HG03139 (cell line): ENCODE measurements at regions not wholly inside any gene's neighbourhood (a gene's known extent, or its start where the extent isn't known, plus 50 kb on each side); places are given as distances from the start of the nearest gene placed in this dataset.
"Not testable (repeated sequence)": the region's sequence is repeated elsewhere in the genome, so short reads cannot be mapped to it uniquely, and the experiment has no call there.

ENCODE experiments used
- ATAC-seq: cut with Tn5 transposase; IDR thresholded peaks from one replicate; pipeline ENCODE4 v1.9.1; 2021; ENCODE audit not compliant: unreplicated experiment

DNA sequence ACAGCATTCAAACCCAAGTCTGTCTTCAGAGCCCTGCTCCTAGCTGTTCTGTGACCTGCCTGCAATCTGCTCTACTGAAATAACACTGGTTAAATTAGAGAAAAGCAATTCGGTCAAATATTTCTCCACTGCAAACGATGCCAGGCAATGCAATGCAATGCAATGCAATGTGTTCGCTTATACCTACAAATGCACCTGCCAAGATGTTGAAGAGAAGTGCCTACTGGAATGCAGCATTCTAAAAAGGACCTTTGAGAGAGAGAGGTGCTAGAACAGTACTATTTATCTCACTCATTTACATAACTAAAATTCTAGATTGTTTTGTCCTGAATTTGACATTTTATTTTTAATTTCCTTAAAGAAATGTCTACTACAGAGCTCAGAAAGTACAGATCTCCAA, 157.3 kb upstream of the CDK1 start:
- no peak for ATAC-seq

- ATAC-seq: no peak
These were observed 159.4 kb upstream of the CDK1 start for GRCh38 chr10:60618861-60619260.

DNA sequence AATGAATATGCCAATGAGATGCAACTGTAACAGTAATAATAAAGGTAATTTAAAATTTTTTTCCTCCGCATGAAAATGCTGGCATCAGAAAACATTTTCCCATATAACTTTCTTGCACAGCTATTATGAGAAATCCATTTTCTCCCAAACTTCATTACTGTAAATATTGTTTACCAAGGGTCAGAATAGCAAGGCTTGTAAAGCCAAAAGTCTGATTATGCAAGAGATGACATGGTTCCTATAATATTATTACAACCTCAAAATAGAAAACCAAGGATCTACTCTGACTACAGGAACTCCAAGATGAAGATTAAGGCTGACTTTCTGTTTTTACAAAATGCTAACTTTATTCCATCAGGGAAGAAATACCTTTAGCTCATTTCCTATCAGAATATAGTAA, 162.7 kb upstream of the CDK1 start:
- no peak for ATAC-seq

- ATAC-seq: no peak
These were observed 163.9 kb upstream of the CDK1 start for GRCh38 chr10:60614363-60614762.

- no peak for ATAC-seq
These were observed 164.8 kb upstream of the CDK1 start for GRCh38 chr10:60613434-60613833.

- no peak for ATAC-seq
These were observed 167.0 kb upstream of the CDK1 start for GRCh38 chr10:60611291-60611747.

DNA sequence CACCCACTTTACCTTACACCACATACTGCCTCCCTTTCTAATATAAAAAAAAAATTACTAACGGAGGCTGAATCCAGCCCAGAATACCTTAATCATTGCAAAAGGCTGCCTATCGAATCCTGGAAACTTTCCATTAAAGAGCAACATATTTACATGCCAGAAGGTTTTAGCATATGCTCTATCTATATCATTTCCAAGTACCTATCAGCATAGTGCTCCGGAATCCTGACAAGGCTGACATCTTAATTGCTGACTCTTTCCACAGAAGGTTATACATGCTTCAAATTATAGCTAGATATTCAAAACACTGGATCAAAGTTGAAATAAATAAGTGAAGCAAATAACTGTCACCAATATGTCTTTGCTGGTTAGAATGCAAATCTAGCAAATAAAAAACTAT, 170.9 kb upstream of the CDK1 start:
- ATAC-seq: no peak

- no peak for ATAC-seq
These were observed 171.8 kb upstream of the CDK1 start for GRCh38 chr10:60606343-60607080.

DNA sequence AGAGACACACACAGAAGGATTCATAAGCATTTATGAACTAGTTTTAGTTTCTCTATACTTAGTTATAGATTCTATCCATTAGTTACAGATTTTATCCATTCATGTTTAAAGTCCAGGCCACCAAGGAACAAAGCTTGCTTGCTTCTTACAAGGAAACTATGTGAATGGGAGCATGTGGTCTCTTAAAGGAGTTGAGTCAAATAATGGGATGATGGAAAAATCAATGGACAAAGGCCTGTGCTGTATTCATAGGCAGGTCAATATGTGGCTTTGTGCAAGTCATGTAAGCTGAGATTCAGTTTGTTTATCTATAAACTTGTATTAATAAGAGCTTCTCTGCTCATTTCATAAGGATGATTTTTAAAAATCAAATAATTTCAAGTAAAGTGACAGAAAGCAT, 172.8 kb upstream of the CDK1 start:
- no peak for ATAC-seq

DNA sequence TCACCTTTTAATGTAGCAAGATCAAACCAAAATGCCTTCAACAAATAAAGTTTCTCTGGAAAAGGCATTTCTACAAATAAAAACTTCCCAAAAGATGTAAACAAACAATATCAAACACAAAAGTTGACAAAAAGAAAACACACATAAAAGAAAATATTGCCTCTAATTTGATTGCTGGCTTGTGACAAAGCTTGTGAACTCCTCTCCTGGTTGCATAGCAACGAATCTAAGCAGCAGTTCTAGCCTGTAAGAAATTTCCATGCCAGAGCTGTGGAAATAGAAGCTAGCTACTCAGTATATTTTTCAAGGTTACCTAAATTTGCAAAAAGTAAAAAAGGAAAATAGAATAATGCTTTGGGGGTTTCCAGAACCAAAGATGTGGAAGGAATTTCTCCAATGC, 173.9 kb upstream of the CDK1 start:
- no peak for ATAC-seq

DNA sequence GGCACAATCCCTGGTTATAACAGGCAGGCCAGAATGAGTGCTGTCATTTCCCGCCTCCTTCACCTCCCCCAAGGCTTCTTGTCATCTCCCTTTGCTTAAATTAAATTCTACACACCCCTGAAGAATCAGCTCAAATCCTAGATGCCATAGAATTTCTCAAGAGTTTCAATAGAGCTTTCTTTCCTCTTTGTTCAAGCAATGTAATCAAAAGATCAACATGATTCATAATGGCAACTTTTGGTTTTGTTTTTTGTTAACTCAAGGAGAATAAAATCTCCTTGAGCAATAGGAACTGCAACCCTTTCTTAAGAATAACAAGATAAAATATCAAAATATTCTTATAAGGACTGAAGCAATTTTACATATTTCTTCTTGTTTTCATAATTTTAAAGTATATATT, 180.8 kb upstream of the CDK1 start:
- no peak for ATAC-seq

DNA sequence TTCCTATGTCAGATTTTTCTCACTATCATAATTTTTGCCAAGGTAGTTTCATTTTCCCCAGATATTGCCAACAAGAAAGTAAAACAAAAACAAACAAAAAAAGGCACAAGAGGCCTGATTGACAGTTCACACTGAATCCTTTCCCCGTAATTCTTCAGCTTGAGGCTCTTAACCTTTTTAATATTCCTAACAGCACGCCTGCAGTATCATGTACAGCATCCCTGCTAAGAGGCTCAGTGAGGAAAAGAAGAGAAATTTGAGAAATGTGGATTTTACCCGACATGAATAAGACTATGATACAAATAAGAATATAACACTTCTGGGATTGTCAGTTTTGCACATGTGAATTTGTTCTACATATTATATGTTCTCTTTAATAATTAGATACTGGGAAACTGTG, 182.4 kb upstream of the CDK1 start:
- ATAC-seq: no peak

DNA sequence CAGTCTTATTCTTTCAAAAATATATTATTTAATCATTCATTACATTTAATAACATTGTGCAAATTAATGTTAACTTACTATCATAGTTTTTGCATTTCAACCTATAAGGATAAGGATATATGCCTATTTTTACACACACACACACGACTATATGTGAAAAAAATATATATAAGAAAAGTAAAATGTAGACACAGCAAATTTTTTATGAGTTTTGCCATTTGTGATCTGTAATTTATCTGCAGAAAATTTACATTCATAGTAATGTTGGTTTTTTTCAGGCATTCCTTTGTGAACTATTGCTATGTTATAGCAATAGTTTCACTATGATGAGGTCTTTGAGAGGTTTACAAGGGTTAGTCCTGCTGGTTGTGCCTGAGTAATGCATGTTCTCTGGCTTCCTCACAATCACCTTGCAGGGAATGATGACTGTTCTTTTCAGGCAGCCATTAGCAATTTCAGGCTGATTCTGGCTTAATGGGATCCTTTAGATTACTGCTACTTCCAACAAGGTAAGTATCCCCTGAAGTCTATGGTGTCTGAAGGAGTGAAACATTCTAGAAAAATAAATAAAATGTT, 183.7 kb upstream of the CDK1 start:
- ATAC-seq: no peak

- ATAC-seq: no peak
These were observed 187.2 kb upstream of the CDK1 start for GRCh38 chr10:60591119-60591518.

GRCh38 chr10:60589376-60589775, 188.9 kb upstream of the CDK1 start:
- no peak for ATAC-seq

GRCh38 chr10:60581782-60582181, 192.1 kb upstream of the ANK3 start:
- not testable (repeated sequence) for ATAC-seq

GRCh38 chr10:60578217-60578616, 188.5 kb upstream of the ANK3 start:
- ATAC-seq: no peak

DNA sequence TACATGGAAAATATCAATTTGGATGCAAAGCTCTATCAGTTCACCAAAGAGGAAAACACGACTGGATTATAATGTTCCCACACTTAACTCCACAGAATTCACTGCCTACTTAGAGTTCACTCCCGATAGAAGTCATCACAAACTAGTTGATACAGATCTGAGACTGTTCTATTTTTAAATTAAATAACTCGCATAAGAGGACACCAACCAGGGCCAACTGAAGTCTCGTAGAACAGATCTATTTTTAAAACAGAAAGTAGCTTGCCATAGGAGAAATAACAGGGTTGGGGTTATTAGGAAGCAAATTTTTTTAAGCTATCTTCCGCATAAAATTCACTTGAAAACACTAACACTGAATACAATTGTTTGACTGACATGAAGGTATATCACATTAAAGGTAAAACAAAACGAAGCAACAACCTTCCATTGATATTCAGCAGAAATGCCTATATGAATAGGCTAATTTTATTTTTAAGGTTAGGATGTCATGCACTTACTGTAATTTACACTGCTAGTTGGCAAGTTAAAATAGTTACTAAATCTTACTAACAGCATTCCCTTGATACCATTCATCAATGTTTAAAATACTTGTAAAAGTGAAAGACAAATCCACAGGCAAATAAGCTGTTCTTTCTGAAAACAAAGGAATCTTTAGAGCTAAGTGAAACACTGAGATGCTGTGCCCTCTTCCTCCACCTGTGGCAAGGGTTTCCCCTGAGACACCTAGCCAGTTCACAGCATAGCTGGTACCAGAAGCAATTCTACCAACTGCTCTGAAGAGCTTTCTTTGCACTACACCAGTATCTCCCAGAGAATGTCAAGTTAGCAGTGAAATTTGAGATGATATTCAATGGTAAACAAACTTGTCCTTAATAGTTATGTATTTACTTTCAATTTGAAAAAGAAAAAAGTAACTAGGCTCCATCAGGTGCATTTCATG, 186.7 kb upstream of the ANK3 start:
- ATAC-seq: no peak

DNA sequence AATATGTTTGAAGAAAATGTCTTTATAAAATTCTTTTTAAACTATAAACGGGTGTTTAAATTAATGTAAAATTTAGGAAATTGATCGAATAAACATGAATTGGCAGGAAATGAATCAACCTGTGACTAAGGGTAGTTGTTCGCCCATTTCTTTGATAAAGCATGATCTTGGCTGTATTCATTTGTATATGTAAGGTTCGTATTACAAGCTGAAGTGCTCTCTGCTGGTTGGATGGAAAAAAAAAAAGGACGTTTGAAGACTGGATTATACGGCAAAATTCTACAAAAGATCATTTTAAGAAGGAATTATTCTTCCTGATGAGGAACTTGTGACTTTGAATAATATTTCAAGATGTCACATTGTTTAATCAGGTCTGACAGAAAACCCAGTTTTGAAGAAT, 185.4 kb upstream of the ANK3 start:
- no peak for ATAC-seq

GRCh38 chr10:60574388-60574787, 184.7 kb upstream of the ANK3 start:
- no peak for ATAC-seq

GRCh38 chr10:60573336-60573735, 183.7 kb upstream of the ANK3 start:
- ATAC-seq: no peak
